HEK293 (cell line): ENCODE measurements at regions not wholly inside any gene's neighbourhood (a gene's known extent, or its start where the extent isn't known, plus 50 kb on each side); places are given as distances from the start of the nearest gene placed in this dataset.

Experiments
- CTCF ChIA-PET: fragments of 350-600 bp; formaldehyde crosslinking; extraction: SDS; loops from one replicate; lab custom pipeline; 2021; ENCODE audit warnings: antibody characterized with exemption; lab: Yijun Ruan, JAX
- POLR2A ChIA-PET: fragments of 300-600 bp; formaldehyde crosslinking; extraction: SDS; loops from one replicate; lab custom pipeline; 2020; ENCODE audit warnings: antibody characterized with exemption, inconsistent platforms; lab: Yijun Ruan, JAX
- H3K27ac ChIP-seq: fragments of 200-500 bp; sonication (Bioruptor generic); 2 replicates; pipeline ENCODE4 v1.5.1; 2014; ENCODE audit warnings: low read depth, low read length, control low read depth, inconsistent platforms; ENCODE audit errors: extremely low read depth
- H3K36me3 ChIP-seq, 2 experiments: fragments of 200-500 bp in 1 of 2; sonication (Bioruptor generic) in 1 of 2; 1 replicate in 1 of 2; 2 replicates in 1 of 2; pipeline ENCODE4 v1.5.1; 2014 to 2017; ENCODE audit warnings: inconsistent platforms in 2 of 2, low read length in 2 of 2; ENCODE audit not compliant: control insufficient read depth in 2 of 2, insufficient read depth in 1 of 2
- H3K4me1 ChIP-seq: fragments of 200-500 bp; sonication (Bioruptor generic); 2 replicates; pipeline ENCODE4 v1.5.1; 2014; ENCODE audit warnings: mild to moderate bottlenecking, low read length, inconsistent platforms; ENCODE audit not compliant: control insufficient read depth, insufficient read depth
- H3K4me3 ChIP-seq: 2 replicates; pipeline ENCODE4 v1.5.1; 2011; ENCODE audit warnings: low read depth, mild to moderate bottlenecking, control low read depth, low read length, moderate library complexity
- H3K9me3 ChIP-seq: fragments of 200-500 bp; sonication (Bioruptor generic); 2 replicates; pipeline ENCODE4 v1.5.1; 2014; ENCODE audit warnings: low read depth, low read length, inconsistent platforms; ENCODE audit not compliant: control insufficient read depth, insufficient read depth
- HOXD13 ChIP-seq: sonication (generic); formaldehyde crosslinking; IDR thresholded peaks from 2 replicates; pipeline ENCODE4 v1.8.0; 2022; ENCODE audit warnings: missing genetic modification reagents, borderline replicate concordance
- KLF7 ChIP-seq: fragments of 450-650 bp; formaldehyde crosslinking; IDR thresholded peaks from 2 replicates; pipeline ENCODE4 v1.5.1; 2016; ENCODE audit warnings: missing biosample characterization, missing genetic modification characterization, borderline replicate concordance
- SP2 ChIP-seq: fragments of 450-650 bp; formaldehyde crosslinking; IDR thresholded peaks from 2 replicates; pipeline ENCODE4 v1.5.1; 2016; ENCODE audit warnings: missing biosample characterization, missing genetic modification characterization
- ZBTB48 ChIP-seq: fragments of 450-650 bp; formaldehyde crosslinking; IDR thresholded peaks from 2 replicates; pipeline ENCODE4 v1.5.1; 2016; ENCODE audit warnings: missing biosample characterization, missing genetic modification characterization
- ZBTB7A ChIP-seq: fragments of 450-650 bp; formaldehyde crosslinking; IDR thresholded peaks from 2 replicates; pipeline ENCODE4 v1.5.1; 2016; ENCODE audit warnings: low read depth, missing biosample characterization, missing genetic modification characterization
- ZFP41 ChIP-seq: fragments of 450-650 bp; formaldehyde crosslinking; IDR thresholded peaks from 2 replicates; pipeline ENCODE4 v1.5.1; 2016; ENCODE audit warnings: missing biosample characterization, missing genetic modification characterization, borderline replicate concordance
- ZNF112 ChIP-seq: fragments of 450-650 bp; formaldehyde crosslinking; IDR thresholded peaks from 2 replicates; pipeline ENCODE4 v1.5.0; 2017; ENCODE audit warnings: missing biosample characterization, missing genetic modification characterization
- ZNF133 ChIP-seq: fragments of 450-650 bp; formaldehyde crosslinking; IDR thresholded peaks from 2 replicates; pipeline ENCODE4 v1.5.1; 2016; ENCODE audit warnings: missing biosample characterization, missing genetic modification characterization
- ZNF146 ChIP-seq: fragments of 450-650 bp; formaldehyde crosslinking; IDR thresholded peaks from 2 replicates; pipeline ENCODE4 v1.5.1; 2016; ENCODE audit warnings: missing biosample characterization, missing genetic modification characterization
- ZNF174 ChIP-seq: fragments of 450-650 bp; formaldehyde crosslinking; IDR thresholded peaks from 2 replicates; pipeline ENCODE4 v1.5.0; 2017; ENCODE audit warnings: missing biosample characterization, mild to moderate bottlenecking, missing genetic modification characterization
- ZNF311 ChIP-seq: fragments of 450-650 bp; formaldehyde crosslinking; IDR thresholded peaks from 2 replicates; pipeline ENCODE4 v1.5.1; 2017; ENCODE audit warnings: missing biosample characterization, missing genetic modification characterization, borderline replicate concordance
- ZNF350 ChIP-seq: fragments of 450-650 bp; formaldehyde crosslinking; IDR thresholded peaks from 2 replicates; pipeline ENCODE4 v1.5.0; 2017; ENCODE audit warnings: missing biosample characterization, mild to moderate bottlenecking, missing genetic modification characterization
- ZNF423 ChIP-seq: fragments of 450-650 bp; formaldehyde crosslinking; IDR thresholded peaks from 2 replicates; pipeline ENCODE4 v1.5.1; 2016; ENCODE audit warnings: missing biosample characterization, missing genetic modification characterization
- ZNF510 ChIP-seq: fragments of 450-650 bp; formaldehyde crosslinking; IDR thresholded peaks from 2 replicates; pipeline ENCODE4 v1.5.1; 2018; ENCODE audit warnings: mild to moderate bottlenecking, missing genetic modification characterization, missing biosample characterization; ENCODE audit not compliant: insufficient replicate concordance
- ZNF521 ChIP-seq: fragments of 450-650 bp; formaldehyde crosslinking; IDR thresholded peaks from 2 replicates; pipeline ENCODE4 v1.5.1; 2017; ENCODE audit warnings: missing biosample characterization, mild to moderate bottlenecking, missing genetic modification characterization
- ZNF548 ChIP-seq: fragments of 450-650 bp; formaldehyde crosslinking; IDR thresholded peaks from 2 replicates; pipeline ENCODE4 v1.5.1; 2016; ENCODE audit warnings: missing biosample characterization, missing genetic modification characterization
- ZNF701 ChIP-seq: fragments of 450-650 bp; formaldehyde crosslinking; IDR thresholded peaks from 2 replicates; pipeline ENCODE4 v1.5.1; 2016; ENCODE audit warnings: missing biosample characterization, missing genetic modification characterization
- TF ChIP-seq, protein P1 (sequence below): fragments of 450-650 bp; formaldehyde crosslinking; IDR thresholded peaks from 2 replicates; pipeline ENCODE4 v1.5.1; 2016; ENCODE audit warnings: missing biosample characterization, missing genetic modification characterization
- TF ChIP-seq, protein P2 (sequence below): fragments of 450-650 bp; formaldehyde crosslinking; IDR thresholded peaks from 2 replicates; pipeline ENCODE4 v1.5.1; 2016; ENCODE audit warnings: missing biosample characterization, missing genetic modification characterization

- no peaks in the 10 kb centered on the region for H3K9me3 ChIP-seq
- ChIA-PET CTCF (no interaction called here), POLR2A (no interaction called here)
- no peaks in the 10 kb centered on the region for H3K4me1 ChIP-seq
- H3K27ac ChIP-seq, result no peak overlapping the region
- no peaks in the 10 kb centered on the region for H3K36me3 ChIP-seq
- H3K4me3 ChIP-seq, result no peak overlapping the region
- TF ChIP-seq, protein P1, sequence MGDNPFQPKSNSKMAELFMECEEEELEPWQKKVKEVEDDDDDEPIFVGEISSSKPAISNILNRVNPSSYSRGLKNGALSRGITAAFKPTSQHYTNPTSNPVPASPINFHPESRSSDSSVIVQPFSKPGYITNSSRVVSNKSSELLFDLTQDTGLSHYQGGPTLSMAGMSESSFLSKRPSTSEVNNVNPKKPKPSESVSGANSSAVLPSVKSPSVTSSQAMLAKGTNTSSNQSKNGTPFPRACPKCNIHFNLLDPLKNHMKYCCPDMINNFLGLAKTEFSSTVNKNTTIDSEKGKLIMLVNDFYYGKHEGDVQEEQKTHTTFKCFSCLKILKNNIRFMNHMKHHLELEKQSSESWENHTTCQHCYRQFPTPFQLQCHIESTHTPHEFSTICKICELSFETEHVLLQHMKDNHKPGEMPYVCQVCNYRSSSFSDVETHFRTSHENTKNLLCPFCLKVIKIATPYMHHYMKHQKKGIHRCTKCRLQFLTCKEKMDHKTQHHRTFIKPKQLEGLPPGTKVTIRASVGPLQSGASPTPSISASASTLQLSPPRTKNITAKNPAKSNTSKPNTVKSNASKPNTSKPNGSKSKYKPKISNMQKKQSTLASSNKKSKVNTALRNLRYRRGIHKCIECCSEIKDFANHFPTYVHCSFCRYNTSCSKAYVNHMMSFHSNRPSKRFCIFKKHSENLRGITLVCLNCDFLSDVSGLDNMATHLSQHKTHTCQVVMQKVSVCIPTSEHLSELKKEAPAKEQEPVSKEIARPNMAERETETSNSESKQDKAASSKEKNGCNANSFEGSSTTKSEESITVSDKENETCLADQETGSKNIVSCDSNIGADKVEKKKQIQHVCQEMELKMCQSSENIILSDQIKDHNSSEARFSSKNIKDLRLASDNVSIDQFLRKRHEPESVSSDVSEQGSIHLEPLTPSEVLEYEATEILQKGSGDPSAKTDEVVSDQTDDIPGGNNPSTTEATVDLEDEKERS (tag by site-specific recombination), result no peak
- TF ChIP-seq ZNF423 (tag by site-specific recombination), result no peak
- TF ChIP-seq HOXD13 (CRISPR knock-in tag), result no peak
- no peak for TF ChIP-seq ZBTB7A (tag by site-specific recombination)
- TF ChIP-seq ZNF146 (tag by site-specific recombination), result no peak
Measured at GRCh38 chr10:10235003-10235402, 782.7 kb upstream of the CELF2 start.

DNA sequence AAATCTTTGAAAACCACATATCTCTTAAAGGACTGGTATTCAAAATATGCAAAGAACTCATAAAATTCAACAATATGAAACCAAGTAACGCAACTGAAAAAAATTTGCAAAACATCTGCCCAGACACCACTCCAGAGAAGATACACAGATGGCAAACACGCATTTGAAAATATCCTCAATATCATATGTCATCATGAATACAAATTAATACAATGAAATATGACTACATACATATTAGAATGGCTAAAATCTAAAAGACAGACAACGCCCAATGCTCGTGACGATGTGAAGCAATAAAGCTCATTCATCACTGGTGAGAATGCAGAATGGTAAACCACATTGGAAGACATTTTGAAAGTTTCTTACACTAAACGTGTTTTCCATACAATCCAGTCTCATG, 770.1 kb upstream of the CELF2 start:
- no peaks in the 10 kb centered on the region for H3K9me3 ChIP-seq
- no peaks in the 10 kb centered on the region for H3K4me1 ChIP-seq
- H3K36me3 ChIP-seq, result no peaks in the 10 kb centered on the region
- no peak overlapping the region for H3K4me3 ChIP-seq
- ChIA-PET POLR2A (no interaction called here), CTCF (no interaction called here)
- H3K27ac ChIP-seq, result no peak overlapping the region
- TF ChIP-seq ZNF521, result no peak
- TF ChIP-seq, all 188 proteins: peak for 0

- Histone ChIP-seq H3K36me3 (no peaks in the 10 kb centered on the region), H3K4me1 (no peaks in the 10 kb centered on the region), H3K27ac (no peak overlapping the region), H3K9me3 (no peaks in the 10 kb centered on the region), H3K4me3 (no peak overlapping the region)
- POLR2A ChIA-PET, result no interaction called here
- TF ChIP-seq, protein P2, sequence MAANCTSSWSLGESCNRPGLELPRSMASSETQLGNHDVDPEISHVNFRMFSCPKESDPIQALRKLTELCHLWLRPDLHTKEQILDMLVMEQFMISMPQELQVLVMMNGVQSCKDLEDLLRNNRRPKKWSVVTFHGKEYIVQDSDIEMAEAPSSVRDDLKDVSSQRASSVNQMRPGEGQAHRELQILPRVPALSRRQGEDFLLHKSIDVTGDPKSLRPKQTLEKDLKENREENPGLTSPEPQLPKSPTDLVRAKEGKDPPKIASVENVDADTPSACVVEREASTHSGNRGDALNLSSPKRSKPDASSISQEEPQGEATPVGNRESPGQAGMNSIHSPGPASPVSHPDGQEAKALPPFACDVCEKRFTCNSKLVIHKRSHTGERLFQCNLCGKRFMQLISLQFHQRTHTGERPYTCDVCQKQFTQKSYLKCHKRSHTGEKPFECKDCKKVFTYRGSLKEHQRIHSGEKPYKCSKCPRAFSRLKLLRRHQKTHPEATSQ (tag by site-specific recombination), result no peak
- TF ChIP-seq ZNF350 (tag by site-specific recombination) (no peak), ZNF112 (tag by site-specific recombination) (no peak), ZNF311 (tag by site-specific recombination) (no peak), ZNF133 (tag by site-specific recombination) (no peak), ZNF548 (tag by site-specific recombination) (no peak), ZNF174 (tag by site-specific recombination) (no peak), ZNF510 (no peak), ZNF701 (tag by site-specific recombination) (no peak), KLF7 (tag by site-specific recombination) (no peak), SP2 (tag by site-specific recombination) (no peak), ZBTB48 (tag by site-specific recombination) (no peak), ZFP41 (tag by site-specific recombination) (no peak)
- CTCF ChIA-PET, result no interaction called here
Measured at GRCh38 chr10:10256860-10257259, 760.8 kb upstream of the CELF2 start.
